ENCODE measurements at regions not wholly inside any gene's neighbourhood (a gene's known extent, or its start where the extent isn't known, plus 50 kb on each side); places are given as distances from the start of the nearest gene placed in this dataset.

- no peak for TF ChIP-seq CTCF (conservative IDR thresholded peaks at IDR 0.05 in 1 of 2, IDR thresholded peaks at IDR 0.05 in 1 of 2; ENCODE audit: extremely low read depth in 1 of 2, insufficient read depth in 1 of 2, low read depth in 1 of 2, low read length in 2 of 2)
- no peak for TF ChIP-seq EZH2 (IDR thresholded peaks at IDR 0.05; ENCODE audit: borderline replicate concordance, low read length)
Measured at GRCh38 chr2:6671913-6672312, 193.8 kb downstream of the CMPK2 start.
